ENCODE measurements at regions not wholly inside any gene's neighbourhood (a gene's known extent, or its start where the extent isn't known, plus 50 kb on each side); places are given as distances from the start of the nearest gene placed in this dataset.

- DNase-seq (ENCODE audit: extremely low spot score, unreplicated experiment), result no peak
- Mint-ChIP-seq H3K4me1 (ENCODE audit: unreplicated experiment) (no peaks in the 10 kb centered on the region), H3K4me3 (no peak overlapping the region), H3K36me3 (no peaks in the 10 kb centered on the region), H3K27me3 (no peaks in the 10 kb centered on the region), H3K27ac (no peak overlapping the region), H3K9me3 (no peaks in the 10 kb centered on the region)
- TF ChIP-seq CTCF (conservative IDR thresholded peaks at IDR 0.05), result no peak
Measured at GRCh38 chr4:106512706-106513105, 144.1 kb upstream of the GIMD1 start.

GRCh38 chr4:106507440-106507839 is 138.9 kb upstream of the GIMD1 start:
- no peaks in the 10 kb centered on the region for H3K36me3 Mint-ChIP-seq
- H3K4me1 Mint-ChIP-seq (ENCODE audit: unreplicated experiment), result no peaks in the 10 kb centered on the region
- no peak overlapping the region for H3K27ac Mint-ChIP-seq
- no peaks in the 10 kb centered on the region for H3K9me3 Mint-ChIP-seq
- no peak for TF ChIP-seq CTCF (conservative IDR thresholded peaks at IDR 0.05)
- no peak for DNase-seq (ENCODE audit: extremely low spot score, unreplicated experiment)
- no peaks in the 10 kb centered on the region for H3K27me3 Mint-ChIP-seq
- no peak overlapping the region for H3K4me3 Mint-ChIP-seq

GRCh38 chr4:106503116-106504050 is 134.8 kb upstream of the GIMD1 start:
- H3K4me1 Mint-ChIP-seq (ENCODE audit: unreplicated experiment), result peaks cover 5% of the 10 kb centered on the region
- peaks cover 5% of the 10 kb centered on the region for H3K9me3 Mint-ChIP-seq
- H3K27me3 Mint-ChIP-seq, result peaks cover 5% of the 10 kb centered on the region
- TF ChIP-seq CTCF (conservative IDR thresholded peaks at IDR 0.05), result no peak
- H3K27ac Mint-ChIP-seq, result no peak overlapping the region
- no peak for DNase-seq (ENCODE audit: extremely low spot score, unreplicated experiment)
- H3K4me3 Mint-ChIP-seq, result no peak overlapping the region
- H3K36me3 Mint-ChIP-seq, result no peaks in the 10 kb centered on the region

GRCh38 chr4:106502106-106502699 is 133.6 kb upstream of the GIMD1 start:
- peaks cover 5% of the 10 kb centered on the region for H3K4me1 Mint-ChIP-seq (ENCODE audit: unreplicated experiment)
- no peak overlapping the region for H3K4me3 Mint-ChIP-seq
- no peak for DNase-seq (ENCODE audit: extremely low spot score, unreplicated experiment)
- peak; percentile 83 for TF ChIP-seq CTCF (conservative IDR thresholded peaks at IDR 0.05)
- H3K36me3 Mint-ChIP-seq, result no peaks in the 10 kb centered on the region
- H3K27ac Mint-ChIP-seq, result no peak overlapping the region
- H3K9me3 Mint-ChIP-seq, result peaks cover 5% of the 10 kb centered on the region
- H3K27me3 Mint-ChIP-seq, result peaks cover 5% of the 10 kb centered on the region

- Mint-ChIP-seq H3K27ac (no peak overlapping the region), H3K36me3 (no peaks in the 10 kb centered on the region), H3K4me3 (no peak overlapping the region), H3K4me1 (ENCODE audit: unreplicated experiment) (peaks cover 4% of the 10 kb centered on the region), H3K27me3 (peaks cover 4% of the 10 kb centered on the region), H3K9me3 (peaks cover 9% of the 10 kb centered on the region)
- no peak for TF ChIP-seq CTCF (conservative IDR thresholded peaks at IDR 0.05)
- no peak for DNase-seq (ENCODE audit: extremely low spot score, unreplicated experiment)
Measured at GRCh38 chr4:106497271-106497670, 128.7 kb upstream of the GIMD1 start.

All from type B pancreatic cell (in vitro differentiated cells).